Stimulated activated CD4-positive, alpha-beta T cell treated with anti-CD3 and anti-CD28 coated beads, Interleukin-12 subunit alpha, Interleukin-12 subunit beta, amount 100 ng/mL, for 24 hours (primary cell): ENCODE measurements at regions not wholly inside any gene's neighbourhood (a gene's known extent, or its start where the extent isn't known, plus 50 kb on each side); places are given as distances from the start of the nearest gene placed in this dataset.

ENCODE experiments used
- DNase-seq, 2 experiments: peaks; one replicate each; pipeline ENCODE4 v3.0.0-alpha.2; 2020; ENCODE audit warnings: low read depth in 2 of 2

GRCh38 chr14:97206916-97207315, 409.7 kb downstream of the VRK1 start:
- no peak for DNase-seq

- DNase-seq, result no peak
These were observed 413.0 kb downstream of the VRK1 start for GRCh38 chr14:97210202-97210601.

- DNase-seq, result no peak
These were observed 415.2 kb downstream of the VRK1 start for GRCh38 chr14:97212399-97212798.

GRCh38 chr14:97213720-97214119, 416.5 kb downstream of the VRK1 start:
- no peak for DNase-seq

DNA sequence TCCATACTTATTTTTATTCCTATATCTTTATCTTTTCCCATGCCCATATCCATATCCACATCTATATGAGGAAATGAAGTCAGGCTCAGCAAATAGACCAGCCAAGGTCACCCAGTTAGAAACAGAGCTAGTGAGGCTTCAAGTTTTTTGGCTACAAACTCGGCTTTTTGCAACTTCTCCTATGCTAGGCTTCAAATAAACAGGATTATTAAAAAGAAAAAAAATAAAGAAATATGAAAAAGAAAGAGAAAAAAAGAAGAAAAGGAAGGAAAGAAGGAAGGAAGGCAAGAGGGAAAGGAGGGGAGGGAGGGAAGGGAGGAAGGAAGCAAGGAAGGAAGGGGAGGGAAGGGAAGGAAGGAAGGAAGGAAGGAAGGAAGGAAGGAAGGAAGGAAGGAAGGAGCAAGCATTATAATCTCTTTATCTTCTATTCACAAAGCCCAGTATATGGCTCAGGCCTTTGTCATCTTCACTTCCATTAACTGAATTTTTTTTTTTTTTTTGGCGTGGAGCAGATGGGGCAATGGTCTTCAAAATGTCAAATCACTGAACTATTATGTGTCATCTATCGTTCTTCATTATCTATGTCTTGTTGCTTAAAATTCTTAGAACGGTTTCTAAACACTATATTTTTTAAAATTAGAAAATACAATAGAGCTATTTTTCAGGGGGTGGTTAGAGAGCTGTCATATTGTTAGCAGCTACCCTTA, 418.2 kb downstream of the VRK1 start:
- no peak for DNase-seq

DNA sequence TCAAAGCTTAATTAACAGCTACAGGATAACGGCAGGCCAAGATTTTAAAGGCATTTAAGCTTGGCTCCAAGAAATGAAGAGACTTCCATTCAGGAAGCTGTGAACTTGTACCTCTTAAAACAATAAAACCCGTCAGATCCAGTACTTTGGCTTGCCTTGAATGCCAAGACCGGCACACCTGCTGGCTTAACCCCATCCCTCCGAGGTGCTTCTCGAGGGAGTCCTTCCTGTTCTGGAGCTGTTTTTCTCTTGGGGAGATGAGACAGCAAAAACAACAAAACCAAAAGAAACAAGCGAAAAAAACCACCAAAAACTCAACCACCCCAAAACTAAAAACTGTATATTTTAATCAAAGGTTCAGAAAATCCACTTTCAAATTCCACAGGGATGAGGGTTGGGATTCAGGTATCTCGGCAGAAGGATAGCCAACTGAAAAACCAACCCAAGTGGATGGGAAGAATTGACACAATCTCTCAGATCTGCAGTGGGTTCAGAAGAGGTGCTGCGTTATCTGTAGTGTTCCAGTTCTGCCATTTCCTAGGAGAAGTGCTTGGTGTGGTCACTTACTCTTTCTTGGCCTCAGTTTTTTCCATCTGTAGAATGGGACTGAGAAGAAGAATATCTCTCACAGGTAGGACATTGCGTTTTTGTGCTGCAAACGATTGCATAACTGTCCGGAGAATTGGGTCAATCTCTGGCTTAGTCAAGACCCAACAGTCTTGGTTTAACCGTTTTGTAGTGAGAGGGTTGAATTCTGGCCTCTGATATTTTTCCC, 420.1 kb downstream of the VRK1 start:
- no peak for DNase-seq

GRCh38 chr14:97218274-97218673, 421.1 kb downstream of the VRK1 start:
- DNase-seq, result no peak

GRCh38 chr14:97218691-97219430, 421.7 kb downstream of the VRK1 start:
- DNase-seq, result peak; percentile 4 to 17

DNA sequence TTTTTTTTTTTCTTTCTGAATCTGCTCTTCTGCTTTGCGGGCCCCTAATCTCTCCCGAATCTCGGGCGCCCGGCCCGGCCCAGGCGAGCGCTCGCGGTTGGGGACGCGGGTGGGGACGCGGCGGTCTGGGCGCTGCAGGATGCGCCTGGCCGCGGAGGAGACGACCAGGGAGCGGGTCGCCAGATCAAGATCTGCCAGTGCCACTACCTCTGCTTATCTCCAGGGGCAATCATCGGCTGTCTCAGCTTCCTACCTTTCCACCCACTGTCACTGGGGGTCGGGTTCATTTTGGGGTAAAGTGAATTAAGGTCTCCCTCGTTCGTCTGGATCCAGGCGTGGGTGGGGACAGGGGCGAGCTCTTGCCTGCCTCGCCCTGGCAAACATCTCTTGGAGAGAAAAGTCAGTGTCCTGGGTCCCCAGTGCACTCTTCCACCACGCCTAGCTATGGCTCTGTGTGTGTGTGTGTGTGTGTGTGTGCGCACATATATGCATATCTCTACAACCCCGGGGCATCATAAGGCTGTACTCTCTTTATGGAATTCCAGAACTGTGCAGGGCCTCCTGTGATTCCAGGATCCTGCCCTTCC, 422.3 kb downstream of the VRK1 start:
- peak in 1 of 2 experiments; percentile 3 for DNase-seq

DNA sequence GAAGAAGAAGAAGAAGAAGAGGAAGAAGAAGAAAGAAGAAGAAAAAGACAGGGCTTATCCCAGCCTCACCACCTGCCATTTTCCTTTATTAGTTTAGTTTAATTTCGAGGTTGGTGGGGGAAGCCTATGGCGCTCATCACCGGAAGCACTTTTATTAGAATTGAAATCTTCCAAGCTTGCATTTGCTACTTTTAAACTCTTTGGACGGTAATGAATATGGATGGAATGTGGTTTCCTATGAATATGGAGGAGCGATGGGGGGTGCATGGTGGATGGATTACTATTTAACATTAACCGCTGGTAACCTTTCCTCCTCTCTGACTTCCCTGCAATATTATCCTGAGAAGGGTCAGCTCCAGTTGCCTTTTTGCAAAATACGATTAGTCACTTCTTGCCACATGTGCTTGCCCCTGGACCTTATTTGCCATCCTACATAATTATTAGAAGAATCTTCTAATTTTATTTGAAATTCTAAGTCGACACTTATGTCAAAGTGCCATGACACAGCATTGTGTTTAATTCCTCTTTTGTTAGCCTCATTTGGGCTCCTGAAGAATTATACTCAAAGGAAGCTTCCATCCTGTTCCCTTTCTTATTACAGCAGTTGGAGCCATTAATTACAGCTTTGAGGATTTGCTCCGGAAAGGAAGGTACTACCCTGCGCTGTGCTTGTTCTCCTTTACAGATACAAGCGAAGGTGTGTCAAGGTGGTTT, 424.5 kb downstream of the VRK1 start:
- DNase-seq, result no peak

DNA sequence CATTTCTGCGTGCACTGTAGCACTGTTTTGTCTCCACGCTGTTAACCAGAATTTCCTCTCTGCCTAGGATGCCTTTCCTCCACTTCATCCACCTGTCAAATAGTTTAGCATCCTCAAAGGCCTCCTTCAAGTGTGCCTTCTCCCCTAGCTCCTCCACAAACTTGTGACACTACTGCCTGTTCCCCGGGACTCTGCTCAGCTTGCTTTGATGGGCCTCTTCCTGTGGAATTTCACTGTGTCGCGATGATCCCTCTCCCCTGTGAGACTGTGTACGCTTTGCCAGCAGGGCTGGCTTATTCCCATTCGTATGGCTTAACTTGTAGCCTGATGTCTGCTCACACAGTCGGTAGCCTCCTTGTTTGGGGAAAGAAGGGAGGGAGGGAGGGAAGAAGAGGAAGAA, 426.8 kb downstream of the VRK1 start:
- DNase-seq, result no peak

DNA sequence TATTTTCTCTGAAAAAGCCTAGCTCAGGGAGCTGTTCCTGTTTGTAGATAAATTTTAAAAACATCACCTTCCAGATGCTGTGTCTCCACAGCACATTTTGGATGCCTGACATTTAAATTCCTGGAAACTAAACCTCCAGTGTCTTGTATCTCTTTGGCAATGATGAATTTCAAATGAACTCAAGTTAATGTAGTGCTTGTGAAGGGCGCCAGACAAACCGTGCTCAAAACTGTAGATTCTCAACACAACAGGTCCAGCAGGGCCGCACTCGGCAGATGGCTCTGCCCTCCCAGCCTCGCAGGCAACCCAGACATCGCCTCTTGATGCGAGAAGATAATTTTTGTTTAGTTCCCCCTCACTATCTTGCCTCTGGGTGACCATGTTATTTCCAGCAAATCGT, 432.9 kb downstream of the VRK1 start:
- no peak for DNase-seq

- DNase-seq, result no peak
These were observed 436.3 kb downstream of the VRK1 start for GRCh38 chr14:97233319-97233985.

DNA sequence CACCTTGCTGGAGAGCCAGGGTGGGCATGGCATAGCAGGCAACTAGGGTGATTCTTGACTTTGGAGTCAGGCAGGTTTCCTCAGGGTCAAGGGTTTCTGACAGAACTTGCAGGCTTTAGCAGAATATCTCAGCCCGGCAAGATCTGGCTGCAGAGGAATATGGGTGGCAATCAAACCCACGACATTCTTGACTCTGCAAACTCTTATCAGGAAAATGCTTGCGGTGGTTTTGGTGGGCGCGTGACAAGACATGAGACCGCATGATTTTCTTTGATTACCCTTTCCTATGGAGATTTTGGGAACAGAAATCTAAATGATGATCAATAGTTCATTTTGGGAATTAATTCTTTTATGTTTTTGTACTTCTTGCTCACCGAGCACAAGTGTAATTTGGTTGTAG, 449.5 kb downstream of the VRK1 start:
- DNase-seq, result no peak

DNA sequence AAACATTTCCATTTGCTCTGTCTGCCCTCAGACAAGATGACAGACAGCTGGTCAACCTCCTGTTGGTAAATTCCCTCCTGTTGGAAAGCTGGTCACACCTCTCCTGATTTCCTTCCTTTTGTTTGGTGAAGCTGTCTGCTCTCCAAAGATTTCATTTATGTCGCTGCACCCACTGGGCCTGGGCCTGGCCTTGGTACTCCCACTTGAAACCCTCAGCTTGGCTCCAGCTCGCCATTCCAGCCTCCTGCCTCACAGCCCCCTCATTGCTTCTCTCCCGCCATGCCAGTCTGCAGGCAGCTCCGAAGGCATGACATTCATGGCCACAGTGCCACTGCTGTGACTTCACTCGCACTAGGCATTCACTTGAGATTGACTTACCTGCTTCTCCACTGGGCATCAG, 451.8 kb downstream of the VRK1 start:
- DNase-seq, result no peak

DNA sequence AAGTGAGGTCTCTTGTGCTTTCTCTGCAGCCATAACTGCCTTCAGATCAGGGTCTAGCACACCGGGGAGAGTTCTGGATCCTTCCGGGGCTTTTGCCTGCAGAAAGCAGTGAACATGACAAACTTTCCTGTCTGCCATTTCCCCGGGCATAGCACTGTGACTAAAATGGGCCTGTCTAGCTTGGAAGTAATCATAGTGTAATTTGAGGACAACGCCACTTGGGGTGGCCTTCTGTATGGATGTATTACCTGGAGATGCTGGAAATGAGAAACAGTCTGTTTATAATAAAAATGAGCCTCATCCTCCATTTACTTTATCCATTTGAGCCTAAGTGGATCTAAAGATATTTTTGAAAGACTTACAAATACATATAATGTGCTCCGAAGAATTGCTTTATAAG, 453.7 kb downstream of the VRK1 start:
- DNase-seq, result no peak

DNA sequence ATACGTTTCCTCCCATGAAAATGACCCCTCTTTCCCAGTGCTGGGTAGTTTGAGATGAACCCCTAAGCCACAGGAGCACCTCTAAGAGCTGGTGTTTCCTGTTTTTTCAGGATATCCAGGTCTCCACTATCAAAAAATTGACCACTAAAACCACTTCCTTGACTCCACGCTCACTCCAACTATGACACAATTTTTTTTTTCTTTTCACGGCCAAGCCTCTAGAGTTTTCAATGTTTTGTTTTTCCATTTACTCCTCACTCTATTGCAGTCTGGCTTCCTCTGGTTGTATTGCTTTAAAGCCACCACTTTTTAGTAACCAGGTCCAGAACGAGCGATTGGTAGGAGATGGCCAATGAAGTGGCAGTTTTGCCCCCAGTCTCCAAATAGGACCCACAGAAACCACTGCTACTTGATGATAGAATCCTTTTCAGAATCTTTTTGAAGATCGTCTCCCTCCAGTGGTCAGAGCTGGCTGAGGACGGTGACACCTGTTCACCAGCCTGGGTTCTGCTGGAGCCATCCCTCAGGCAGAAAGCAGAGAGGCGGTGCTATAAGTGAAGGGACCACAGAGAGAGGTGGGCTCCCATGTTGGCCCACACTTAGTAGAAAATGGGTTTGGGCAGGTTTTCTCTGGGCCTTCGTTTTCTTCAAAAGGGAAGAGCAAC, 454.4 kb downstream of the VRK1 start:
- no peak for DNase-seq

DNA sequence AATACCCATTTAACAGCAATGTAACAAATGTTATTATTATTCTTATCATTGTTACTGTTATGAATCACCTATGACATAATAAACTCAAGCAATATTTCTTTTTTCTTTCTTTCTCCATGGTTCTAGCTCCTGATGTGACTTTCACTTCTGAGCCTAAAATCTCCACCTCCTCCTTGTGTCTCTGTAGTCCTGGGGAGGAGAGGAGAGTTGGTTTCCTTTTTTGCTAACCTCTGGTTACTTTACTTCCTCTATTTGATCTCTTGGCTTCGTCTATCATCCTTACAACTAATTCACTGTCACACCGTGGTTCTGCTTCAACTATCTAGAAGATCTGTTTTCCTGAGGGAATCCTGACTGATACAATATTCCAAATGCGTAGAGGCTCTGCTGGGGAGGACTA, 456.6 kb downstream of the VRK1 start:
- no peak for DNase-seq

- DNase-seq, result no peak
These were observed 465.2 kb downstream of the VRK1 start for GRCh38 chr14:97262336-97262735.

DNA sequence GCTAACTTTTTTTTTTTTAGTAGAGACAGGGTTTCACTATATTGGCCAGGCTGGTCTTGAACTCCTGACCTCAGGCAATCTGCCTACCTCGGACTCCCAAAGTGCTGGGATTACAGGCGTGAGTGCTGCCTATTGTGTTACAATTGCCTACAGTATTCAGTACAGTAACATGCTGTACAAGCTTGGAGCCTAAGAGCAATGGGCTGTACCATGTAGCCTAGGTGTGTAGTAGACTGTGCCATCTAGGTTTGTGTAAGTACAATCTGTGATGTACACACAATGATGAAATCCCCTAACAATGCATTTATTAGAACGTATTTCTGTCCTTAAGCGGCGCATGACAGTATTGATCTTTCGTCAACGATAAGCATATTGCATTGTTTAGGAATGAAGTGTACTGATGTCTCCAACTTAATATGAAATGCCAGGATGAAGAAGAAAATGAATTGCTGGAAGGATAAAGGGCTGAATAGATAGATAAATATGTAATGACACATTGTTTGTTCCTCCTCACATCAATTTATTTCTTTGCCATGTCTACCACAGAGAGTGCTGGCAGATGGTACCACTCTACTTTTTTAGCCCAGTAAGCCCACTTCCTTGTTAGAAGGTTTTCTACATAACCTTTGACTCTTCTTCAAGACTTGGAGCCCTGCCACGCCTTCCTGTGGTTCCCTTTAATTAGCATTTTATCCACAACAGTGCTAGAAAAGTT, 467.5 kb downstream of the VRK1 start:
- DNase-seq, result no peak
